OCI-LY1 (cell line): ENCODE measurements at regions not wholly inside any gene's neighbourhood (a gene's known extent, or its start where the extent isn't known, plus 50 kb on each side); places are given as distances from the start of the nearest gene placed in this dataset.

Experiments used
- H2AFZ ChIP-seq: fragments of 200-600 bp; sonication (generic), shearing (Covaris generic); 2 replicates; pipeline ENCODE4 v1.6.0; 2014; ENCODE audit warnings: antibody characterized with exemption, mild to moderate bottlenecking, low read length
- H3F3A ChIP-seq: fragments of 200-600 bp; sonication (generic), shearing (Covaris generic); 2 replicates; pipeline ENCODE4 v1.6.0; 2014; ENCODE audit warnings: mild to moderate bottlenecking, antibody characterized with exemption, low read length, moderate library complexity; ENCODE audit not compliant: insufficient read depth
- H3K27ac ChIP-seq: fragments of 200-600 bp; sonication (generic); 2 replicates; pipeline ENCODE4 v1.5.1; 2014; ENCODE audit warnings: low read length, mixed run types, mild to moderate bottlenecking, low read depth; ENCODE audit not compliant: poor library complexity, severe bottlenecking
- H3K27me3 ChIP-seq: fragments of 200-600 bp; sonication (generic); 2 replicates; pipeline ENCODE4 v1.6.0; 2014; ENCODE audit warnings: antibody characterized with exemption, mild to moderate bottlenecking, low read length, moderate library complexity; ENCODE audit not compliant: insufficient read depth
- H3K36me3 ChIP-seq: fragments of 200-600 bp; sonication (generic); 2 replicates; pipeline ENCODE4 v1.6.1; 2014; ENCODE audit warnings: mild to moderate bottlenecking, antibody characterized with exemption, low read length, moderate library complexity, mixed read lengths; ENCODE audit not compliant: insufficient read depth
- H3K4me1 ChIP-seq: fragments of 200-600 bp; sonication (generic); 2 replicates; pipeline ENCODE4 v1.5.1; 2014; ENCODE audit warnings: mild to moderate bottlenecking, low read length, moderate library complexity; ENCODE audit not compliant: insufficient read depth, severe bottlenecking
- H3K4me2 ChIP-seq: fragments of 200-600 bp; sonication (generic), shearing (Covaris generic); 2 replicates; pipeline ENCODE4 v1.6.1; 2014; ENCODE audit warnings: low read length
- H3K4me3 ChIP-seq: fragments of 200-600 bp; sonication (generic); 2 replicates; pipeline ENCODE4 v1.5.1; 2014; ENCODE audit warnings: low read length, low read depth, mild to moderate bottlenecking, mixed read lengths; ENCODE audit not compliant: poor library complexity, severe bottlenecking
- H3K79me2 ChIP-seq: fragments of 200-600 bp; shearing (Covaris generic); 2 replicates; pipeline ENCODE4 v1.6.1; 2016; ENCODE audit warnings: mixed run types, low read length, mixed read lengths; ENCODE audit not compliant: insufficient read depth
- H3K9ac ChIP-seq: fragments of 200-600 bp; sonication (generic), shearing (Covaris generic); 2 replicates; pipeline ENCODE4 v1.6.1; 2014; ENCODE audit warnings: mild to moderate bottlenecking, low read length, mixed read lengths
- H3K9me2 ChIP-seq: fragments of 200-600 bp; sonication (generic), shearing (Covaris generic); 2 replicates; pipeline ENCODE4 v1.6.1; 2014; ENCODE audit warnings: low read depth, mild to moderate bottlenecking, low read length, mixed read lengths
- H3K9me3 ChIP-seq: fragments of 200-600 bp; shearing (Covaris generic); 2 replicates; pipeline ENCODE4 v1.6.1; 2014; ENCODE audit warnings: low read length, mixed read lengths
- H4K20me1 ChIP-seq: fragments of 200-600 bp; sonication (generic), shearing (Covaris generic); 2 replicates; pipeline ENCODE4 v1.6.0; 2016; ENCODE audit warnings: mild to moderate bottlenecking, low read length; ENCODE audit not compliant: insufficient read depth
- EZH2 ChIP-seq: fragments of 200-600 bp; sonication (generic), shearing (Covaris generic); IDR thresholded peaks from 2 replicates; pipeline ENCODE4 v1.8.0; 2017; ENCODE audit warnings: borderline replicate concordance, mixed run types, mild to moderate bottlenecking, antibody characterized with exemption, low read length, moderate library complexity, mixed read lengths
- TF ChIP-seq, protein P1 (sequence below): fragments of 200-600 bp; sonication (generic), shearing (Covaris generic); IDR thresholded peaks from 2 replicates; pipeline ENCODE4 v1.5.1; 2017; ENCODE audit warnings: mild to moderate bottlenecking, antibody characterized with exemption, low read length, moderate library complexity, mixed read lengths

DNA sequence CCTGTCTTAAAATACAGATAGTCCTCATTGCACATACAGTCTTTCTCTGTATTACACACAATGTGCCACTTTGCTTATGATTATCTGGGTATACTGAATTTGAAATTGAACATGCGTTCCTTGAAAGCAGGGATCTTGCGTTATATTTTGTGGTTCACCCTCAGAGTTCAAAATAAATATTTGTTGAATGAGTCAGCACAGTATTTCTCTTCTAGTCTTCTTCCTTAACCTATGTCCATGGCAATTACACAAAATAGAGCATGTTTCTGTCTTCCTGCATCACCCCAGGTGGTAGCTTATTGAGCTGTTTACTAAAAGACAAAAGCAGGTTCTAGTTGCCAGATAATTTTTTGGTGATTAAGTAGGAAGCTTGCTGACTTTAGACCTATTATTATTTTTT is 272.9 kb upstream of the FERMT1 start:
- Histone ChIP-seq H4K20me1 (no peaks in the 10 kb centered on the region), H3K79me2 (no peaks in the 10 kb centered on the region), H3K4me1 (no peaks in the 10 kb centered on the region), H3K27ac (no peak overlapping the region), H3K9ac (no peak overlapping the region), H3K9me2 (no peaks in the 10 kb centered on the region), H3K36me3 (no peaks in the 10 kb centered on the region), H3K9me3 (no peaks in the 10 kb centered on the region), H3F3A (no peaks in the 10 kb centered on the region), H2AFZ (no peak overlapping the region), H3K27me3 (no peaks in the 10 kb centered on the region), H3K4me3 (no peak overlapping the region), H3K4me2 (no peak overlapping the region)
- TF ChIP-seq, protein P1, sequence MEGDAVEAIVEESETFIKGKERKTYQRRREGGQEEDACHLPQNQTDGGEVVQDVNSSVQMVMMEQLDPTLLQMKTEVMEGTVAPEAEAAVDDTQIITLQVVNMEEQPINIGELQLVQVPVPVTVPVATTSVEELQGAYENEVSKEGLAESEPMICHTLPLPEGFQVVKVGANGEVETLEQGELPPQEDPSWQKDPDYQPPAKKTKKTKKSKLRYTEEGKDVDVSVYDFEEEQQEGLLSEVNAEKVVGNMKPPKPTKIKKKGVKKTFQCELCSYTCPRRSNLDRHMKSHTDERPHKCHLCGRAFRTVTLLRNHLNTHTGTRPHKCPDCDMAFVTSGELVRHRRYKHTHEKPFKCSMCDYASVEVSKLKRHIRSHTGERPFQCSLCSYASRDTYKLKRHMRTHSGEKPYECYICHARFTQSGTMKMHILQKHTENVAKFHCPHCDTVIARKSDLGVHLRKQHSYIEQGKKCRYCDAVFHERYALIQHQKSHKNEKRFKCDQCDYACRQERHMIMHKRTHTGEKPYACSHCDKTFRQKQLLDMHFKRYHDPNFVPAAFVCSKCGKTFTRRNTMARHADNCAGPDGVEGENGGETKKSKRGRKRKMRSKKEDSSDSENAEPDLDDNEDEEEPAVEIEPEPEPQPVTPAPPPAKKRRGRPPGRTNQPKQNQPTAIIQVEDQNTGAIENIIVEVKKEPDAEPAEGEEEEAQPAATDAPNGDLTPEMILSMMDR: no peak
- no peak for TF ChIP-seq EZH2

DNA sequence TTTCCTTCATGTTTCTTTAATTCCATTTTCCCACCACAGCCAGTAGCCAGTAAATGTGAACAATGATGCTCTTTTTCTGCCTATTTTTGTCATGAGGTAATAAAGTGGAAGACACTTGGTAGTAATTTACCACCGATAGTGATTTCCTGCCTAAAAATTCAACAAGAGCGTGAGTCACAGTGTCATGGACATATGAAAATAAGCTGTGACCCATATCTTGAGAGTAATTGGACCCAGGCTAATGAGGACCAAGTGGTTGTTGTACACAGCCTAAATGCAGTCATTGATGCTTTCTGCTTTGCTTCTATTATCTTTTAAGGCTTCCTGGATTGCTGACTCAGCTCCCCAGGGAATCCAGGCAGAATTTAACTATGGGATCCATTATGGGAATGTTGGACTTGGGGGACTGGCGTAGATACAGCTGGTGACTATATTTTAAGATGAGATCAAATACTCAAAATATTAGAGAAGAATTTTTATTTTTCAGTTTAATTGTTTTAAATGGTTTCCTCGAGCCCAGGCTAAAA is 265.9 kb upstream of the FERMT1 start:
- TF ChIP-seq, protein P1: no peak
- no peak for TF ChIP-seq EZH2

GRCh38 chr20:6384956-6385486 is 262.2 kb upstream of the FERMT1 start:
- Histone ChIP-seq H4K20me1 (no peaks in the 10 kb centered on the region), H3K27ac (no peak overlapping the region), H3K27me3 (no peaks in the 10 kb centered on the region), H3F3A (no peaks in the 10 kb centered on the region), H3K9ac (no peak overlapping the region), H2AFZ (no peak overlapping the region), H3K36me3 (no peaks in the 10 kb centered on the region), H3K9me3 (no peaks in the 10 kb centered on the region), H3K4me3 (no peak overlapping the region), H3K9me2 (no peaks in the 10 kb centered on the region), H3K79me2 (no peaks in the 10 kb centered on the region), H3K4me1 (no peaks in the 10 kb centered on the region), H3K4me2 (no peak overlapping the region)
- TF ChIP-seq, protein P1: no peak
- no peak for TF ChIP-seq EZH2

More for the DNA sequence above, 265.9 kb upstream of the FERMT1 start:
- Histone ChIP-seq H3K4me1 (no peaks in the 10 kb centered on the region), H3K79me2 (no peaks in the 10 kb centered on the region), H3K4me3 (no peak overlapping the region), H3K9me2 (no peaks in the 10 kb centered on the region), H3K9me3 (no peaks in the 10 kb centered on the region), H3K27me3 (no peaks in the 10 kb centered on the region), H2AFZ (no peak overlapping the region), H3K4me2 (no peak overlapping the region), H4K20me1 (no peaks in the 10 kb centered on the region), H3K36me3 (no peaks in the 10 kb centered on the region), H3F3A (no peaks in the 10 kb centered on the region), H3K9ac (no peak overlapping the region), H3K27ac (no peak overlapping the region)
